GM19452 (cell line): ENCODE measurements at regions not wholly inside any gene's neighbourhood (a gene's known extent, or its start where the extent isn't known, plus 50 kb on each side); places are given as distances from the start of the nearest gene placed in this dataset.
"Not testable (repeated sequence)": the region's sequence is repeated elsewhere in the genome, so short reads cannot be mapped to it uniquely, and the experiment has no call there.

Experiments used
- ATAC-seq: cut with Tn5 transposase; IDR thresholded peaks from one replicate; pipeline ENCODE4 v1.9.1; 2021; ENCODE audit not compliant: unreplicated experiment

GRCh38 chr16:29278097-29278871 lies 128.2 kb downstream of the NPIPB11 start:
- not testable (repeated sequence) for ATAC-seq

GRCh38 chr16:29276446-29276845 lies 130.1 kb downstream of the NPIPB11 start:
- ATAC-seq = not testable (repeated sequence)

GRCh38 chr16:29274055-29275035 lies 132.2 kb downstream of the NPIPB11 start:
- ATAC-seq = not testable (repeated sequence)

- not testable (repeated sequence) for ATAC-seq
Observed at GRCh38 chr16:29273298-29274054, 133.0 kb downstream of the NPIPB11 start.

- ATAC-seq = not testable (repeated sequence)
Observed at GRCh38 chr16:29271721-29272675, 134.5 kb downstream of the NPIPB11 start.

- ATAC-seq = not testable (repeated sequence)
Observed at GRCh38 chr16:29270923-29271322, 135.6 kb downstream of the NPIPB11 start.

- ATAC-seq = not testable (repeated sequence)
Observed at GRCh38 chr16:29270033-29270432, 136.5 kb downstream of the NPIPB11 start.

GRCh38 chr16:29269192-29269811 lies 137.2 kb downstream of the NPIPB11 start:
- not testable (repeated sequence) for ATAC-seq

GRCh38 chr16:29268785-29269191 lies 137.7 kb downstream of the NPIPB11 start:
- ATAC-seq = not testable (repeated sequence)

GRCh38 chr16:29268348-29268747 lies 138.2 kb downstream of the NPIPB11 start:
- not testable (repeated sequence) for ATAC-seq

GRCh38 chr16:29267891-29268290 lies 138.6 kb downstream of the NPIPB11 start:
- ATAC-seq = not testable (repeated sequence)

GRCh38 chr16:29267055-29267619 lies 139.4 kb downstream of the NPIPB11 start:
- ATAC-seq = not testable (repeated sequence)

GRCh38 chr16:29266612-29267011 lies 139.9 kb downstream of the NPIPB11 start:
- ATAC-seq = not testable (repeated sequence)

- ATAC-seq = not testable (repeated sequence)
Observed at GRCh38 chr16:29265255-29265853, 141.2 kb downstream of the NPIPB11 start.

- ATAC-seq = not testable (repeated sequence)
Observed at GRCh38 chr16:29264080-29264837, 142.3 kb downstream of the NPIPB11 start.

- not testable (repeated sequence) for ATAC-seq
Observed at GRCh38 chr16:29262725-29263124, 143.8 kb downstream of the NPIPB11 start.

GRCh38 chr16:29261427-29262248 lies 144.9 kb downstream of the NPIPB11 start:
- ATAC-seq = not testable (repeated sequence)
